ENCODE measurements at regions not wholly inside any gene's neighbourhood (a gene's known extent, or its start where the extent isn't known, plus 50 kb on each side); places are given as distances from the start of the nearest gene placed in this dataset.

DNA sequence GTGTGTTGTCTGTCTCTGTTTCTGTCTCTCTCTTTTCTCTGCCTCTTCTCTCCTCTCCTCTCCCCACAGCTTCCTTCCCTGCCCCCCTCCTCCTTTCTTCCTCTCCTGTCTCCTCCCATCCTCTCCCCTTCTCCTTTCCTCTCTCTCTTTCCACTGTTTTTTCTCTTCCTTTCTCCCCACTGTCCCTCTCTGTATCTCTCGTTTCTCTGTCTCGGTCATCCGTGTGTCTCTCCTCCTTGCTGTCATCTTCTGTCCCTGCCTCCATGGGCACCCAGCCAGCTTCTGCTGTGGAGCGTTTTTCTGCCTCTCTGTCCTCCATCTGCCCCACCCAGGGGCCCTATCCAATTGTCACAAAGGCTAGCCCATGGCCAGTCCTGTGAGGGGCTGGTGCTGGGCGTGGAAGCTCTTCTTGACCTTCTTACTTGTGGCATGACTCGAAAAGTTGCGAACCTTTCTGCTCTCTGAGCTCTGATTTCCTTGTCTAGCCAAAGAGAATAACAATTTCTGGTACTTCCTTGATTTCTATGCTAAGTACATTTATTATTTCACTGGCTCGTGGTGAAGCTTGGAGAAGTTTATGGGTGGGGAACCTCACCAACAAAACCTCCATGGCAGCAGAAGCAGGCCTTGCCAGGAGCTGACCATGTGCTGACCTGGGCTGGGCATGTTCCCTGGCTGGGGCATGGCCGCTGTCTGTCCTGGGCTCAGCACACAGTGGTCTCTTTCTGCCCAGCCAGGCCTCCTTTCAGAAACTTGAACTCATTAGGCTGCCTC is 69.3 kb downstream of the CEBPB start:
- DNase-seq: no peak

DNA sequence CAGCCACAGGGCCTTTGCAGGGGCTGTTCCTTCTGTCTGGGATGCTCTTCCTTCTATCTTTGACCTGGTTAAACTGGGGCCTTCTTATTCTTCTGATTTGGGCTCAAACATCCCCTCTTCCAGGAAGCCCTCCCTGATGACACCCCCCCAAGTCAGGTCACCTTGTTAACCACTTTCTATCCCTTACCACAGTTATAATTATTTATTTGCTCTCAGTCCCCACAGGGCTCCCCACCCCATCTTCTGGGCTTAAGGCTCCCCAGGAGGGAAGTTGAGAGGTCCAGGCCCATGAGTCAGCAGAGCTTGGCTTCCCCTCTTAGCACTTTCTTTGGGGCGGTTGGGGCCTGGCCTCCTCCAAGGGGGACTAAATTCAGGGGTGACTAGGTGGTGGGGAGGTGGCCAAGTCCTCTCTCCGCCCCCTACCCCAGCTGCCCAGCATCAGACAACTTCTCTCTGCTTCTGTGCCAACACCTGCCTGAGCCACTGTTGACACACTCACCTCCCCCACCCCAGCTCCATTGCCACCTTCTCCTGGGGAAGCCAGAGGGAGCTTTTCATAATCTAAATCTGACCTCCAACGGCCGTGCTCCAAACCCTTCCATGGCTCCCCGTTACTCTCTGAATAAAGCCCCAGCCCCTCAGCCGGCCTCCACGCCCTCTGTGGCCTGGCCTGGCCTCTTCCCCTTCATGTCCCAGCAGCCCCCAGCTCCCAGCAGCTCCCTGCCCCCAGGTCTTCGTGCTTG is 70.0 kb downstream of the CEBPB start:
- no peak for DNase-seq

- DNase-seq: no peak
These were observed 71.0 kb downstream of the CEBPB start for GRCh38 chr20:50261471-50262212.

DNA sequence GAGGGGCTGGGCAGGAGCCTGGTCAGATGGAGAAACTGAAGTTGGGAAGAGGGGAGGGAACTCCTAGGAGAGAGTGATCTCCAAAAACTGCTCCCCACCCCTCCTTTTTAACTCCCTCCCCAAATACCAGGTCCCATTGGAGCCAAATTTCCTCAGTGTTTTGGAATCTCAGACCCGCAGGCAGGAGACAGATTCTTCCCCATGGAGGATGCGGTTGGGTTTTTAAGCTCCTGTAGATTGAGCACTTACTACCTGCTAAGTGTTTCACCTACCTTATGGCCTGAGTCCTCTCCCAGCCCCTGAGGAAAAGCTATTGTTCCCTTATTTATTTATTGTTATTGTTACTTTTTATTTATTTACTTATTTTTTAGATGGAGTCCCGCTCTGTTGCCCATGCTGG is 73.2 kb downstream of the CEBPB start:
- DNase-seq: no peak

GRCh38 chr20:50264534-50265145 is 74.0 kb downstream of the CEBPB start:
- DNase-seq: no peak

DNA sequence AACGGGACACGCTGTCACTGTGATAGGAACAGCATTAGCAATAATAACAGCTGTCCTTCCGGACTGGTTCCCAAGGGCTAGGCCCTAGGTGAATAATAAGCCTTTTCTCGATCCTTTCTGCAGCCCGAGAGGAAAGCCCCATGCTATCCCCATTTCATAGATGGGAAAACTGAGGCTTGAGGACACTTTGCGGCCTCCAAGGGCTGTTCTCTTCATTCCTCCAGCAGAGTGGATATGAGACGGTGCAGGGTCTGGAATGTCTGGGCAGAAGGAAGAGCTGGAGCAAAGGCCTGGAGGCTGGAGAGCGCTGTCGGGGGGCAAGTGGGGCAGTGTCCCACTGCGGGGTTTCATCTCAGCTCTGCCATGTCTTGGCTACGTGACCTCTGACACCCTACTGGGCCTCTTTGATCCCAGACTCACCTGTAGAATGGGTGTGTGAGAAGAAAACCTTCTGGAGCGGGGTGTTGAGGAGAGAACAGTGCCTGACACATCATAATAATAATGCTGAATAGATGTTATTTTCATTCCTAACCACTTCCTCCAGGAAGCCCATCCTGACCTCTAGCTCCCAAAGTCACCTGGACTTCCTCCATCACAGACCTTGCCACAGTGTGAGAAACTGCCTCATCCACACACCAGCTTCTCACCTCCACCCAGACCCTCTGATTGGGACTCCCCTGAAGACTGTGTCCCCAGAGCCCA is 74.8 kb downstream of the CEBPB start:
- DNase-seq: no peak

DNA sequence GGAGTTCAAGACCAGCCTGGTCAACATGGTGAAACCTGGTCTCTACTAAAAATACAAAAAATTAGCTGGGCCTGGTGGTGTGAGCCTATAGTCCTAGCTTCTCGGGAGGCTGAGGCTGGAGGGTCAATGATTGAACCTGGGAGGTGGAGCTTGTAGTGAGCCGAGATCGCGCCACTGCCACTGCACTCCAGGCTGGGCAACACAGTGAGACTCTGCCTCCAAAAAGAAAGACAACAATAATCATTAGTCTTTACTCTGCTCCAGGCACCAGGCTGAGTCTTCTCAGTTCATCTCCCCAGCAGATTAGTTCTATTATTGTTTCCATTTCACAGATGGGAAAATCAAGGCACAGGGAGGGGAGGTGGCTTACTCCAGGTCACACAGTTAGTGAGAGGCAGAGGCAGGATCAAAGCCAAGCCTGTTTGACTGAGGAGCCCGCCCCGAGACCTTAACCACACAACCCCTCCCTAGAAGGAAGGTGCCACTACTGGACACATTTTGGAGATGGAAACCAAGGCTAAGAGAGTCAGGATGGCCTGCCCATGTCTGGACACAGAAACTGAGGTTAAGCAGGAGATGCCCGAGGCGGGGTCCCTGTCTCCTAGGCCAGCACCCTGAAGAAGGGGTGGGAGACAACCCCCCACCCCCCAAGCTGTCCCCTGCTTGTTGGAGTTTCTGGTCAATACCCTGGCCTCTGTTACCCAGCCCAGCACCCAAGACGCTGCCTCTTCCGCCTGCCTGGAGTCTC is 75.8 kb downstream of the CEBPB start:
- no peak for DNase-seq

- no peak for DNase-seq
These were observed 76.6 kb downstream of the CEBPB start for GRCh38 chr20:50267041-50267865.

DNA sequence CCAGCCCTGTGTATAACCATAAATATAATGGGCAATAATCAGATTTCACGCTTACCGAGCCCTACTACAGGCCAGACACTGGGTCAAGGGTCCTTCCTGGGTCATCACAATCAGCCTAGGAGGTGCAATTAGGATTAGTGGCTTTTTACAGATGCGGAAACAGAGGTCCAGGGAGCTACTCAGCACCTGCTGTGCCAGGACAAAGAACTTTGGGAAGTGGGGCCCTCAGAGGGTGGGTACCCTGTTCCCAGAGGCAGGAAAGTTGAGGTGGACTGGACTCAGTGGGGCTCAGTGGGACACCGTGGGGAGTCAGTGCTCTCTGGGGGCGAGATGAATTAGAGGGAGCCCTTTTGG is 77.2 kb downstream of the CEBPB start:
- no peak for DNase-seq

GRCh38 chr20:50269091-50270033 is 78.7 kb downstream of the CEBPB start:
- DNase-seq: no peak

DNA sequence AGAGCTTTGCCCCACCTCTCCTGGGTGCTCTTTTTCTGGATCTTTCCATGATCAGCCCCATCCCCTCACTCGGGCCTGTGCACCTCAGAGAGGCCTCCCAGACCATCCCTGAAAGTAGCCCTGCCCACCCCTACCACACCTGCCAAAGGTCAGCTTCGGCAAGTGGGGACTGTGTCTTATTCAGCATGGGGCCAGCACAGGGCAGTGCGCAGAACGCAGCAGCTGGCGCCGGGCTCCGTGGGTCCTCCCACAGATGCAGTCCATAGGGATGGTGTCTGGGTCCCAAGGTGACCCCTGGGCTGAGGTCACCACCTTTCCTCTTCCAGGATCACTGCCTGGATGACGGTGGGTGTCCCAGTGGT is 79.4 kb downstream of the CEBPB start:
- DNase-seq: no peak

DNA sequence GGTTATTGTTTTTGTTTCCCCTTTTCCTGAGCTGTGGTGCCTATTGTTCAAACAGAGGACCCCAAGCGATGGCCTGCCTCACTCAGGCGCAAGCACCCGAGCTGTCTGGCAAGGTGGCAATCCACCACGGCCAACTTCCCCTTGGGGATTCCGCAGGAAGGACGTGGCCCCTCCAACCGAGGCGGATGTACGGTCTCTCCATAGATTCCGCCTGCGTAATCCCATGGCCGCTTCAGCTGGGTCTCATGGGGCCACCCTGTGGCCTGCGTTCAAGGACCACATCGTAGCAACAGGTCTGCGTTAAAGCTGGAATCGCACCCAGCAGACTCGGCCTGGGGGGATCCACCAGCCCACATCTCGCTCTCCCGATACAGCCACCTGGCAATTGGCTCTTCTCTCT is 79.9 kb downstream of the CEBPB start:
- DNase-seq: no peak

DNA sequence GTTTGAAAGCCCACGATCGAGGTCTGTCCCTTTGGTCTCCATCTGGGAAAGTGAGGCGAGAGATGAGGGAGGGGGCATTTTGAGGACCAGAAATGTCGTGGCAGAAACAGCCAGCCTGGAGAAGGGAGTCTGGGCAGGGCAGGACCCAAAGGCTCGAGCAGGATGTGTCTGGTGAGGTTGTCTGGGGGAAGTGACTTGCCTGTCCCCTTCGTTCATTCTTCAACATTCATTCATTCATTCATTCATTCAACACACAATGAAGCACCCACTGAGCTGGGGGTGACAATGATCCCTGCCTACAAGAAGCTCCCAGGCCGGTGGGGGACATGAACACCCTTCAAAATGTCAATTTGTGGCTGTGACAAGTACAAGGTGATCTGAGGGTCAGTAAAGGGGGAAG is 80.5 kb downstream of the CEBPB start:
- no peak for DNase-seq

- no peak for DNase-seq
These were observed 81.0 kb downstream of the CEBPB start for GRCh38 chr20:50271612-50272011.

GRCh38 chr20:50272030-50272723 is 81.5 kb downstream of the CEBPB start:
- no peak for DNase-seq

DNA sequence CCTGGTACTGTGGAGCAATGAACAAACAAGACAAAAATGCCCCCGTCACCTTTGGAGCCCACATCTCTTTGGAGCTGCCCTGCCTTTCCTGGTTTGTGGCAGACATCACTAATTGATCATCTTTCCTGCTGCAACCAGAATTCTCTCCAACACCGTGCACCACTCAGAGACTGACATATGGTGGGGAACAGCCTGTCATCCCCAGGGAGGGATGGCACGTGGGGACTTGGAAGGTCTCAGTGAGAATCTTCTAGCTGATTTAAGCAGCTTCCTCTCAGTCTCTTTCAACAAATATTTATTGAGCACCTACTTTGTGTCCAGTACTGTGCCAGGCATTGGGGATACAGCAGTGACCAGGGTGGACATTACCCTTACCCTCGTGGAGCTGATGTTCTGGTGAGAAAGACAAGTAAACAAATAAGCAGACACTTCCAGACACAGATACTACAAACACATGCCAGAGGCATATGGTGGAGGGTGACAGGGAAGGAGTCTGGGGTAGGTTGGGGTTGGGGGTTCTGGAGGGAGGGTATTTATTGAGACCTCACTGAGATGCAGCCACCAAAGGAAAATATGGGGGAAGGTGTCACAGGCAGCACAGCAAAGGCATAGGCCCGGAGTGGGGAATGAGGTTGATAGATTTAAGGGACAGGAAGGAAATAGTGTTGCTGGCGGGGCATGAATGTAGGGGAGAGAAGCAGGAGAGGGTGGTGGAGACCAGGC is 82.3 kb downstream of the CEBPB start:
- no peak for DNase-seq

GRCh38 chr20:50273601-50274491 is 83.2 kb downstream of the CEBPB start:
- DNase-seq: no peak

Measured in activated CD4-positive, CD25-positive, alpha-beta regulatory T cell treated with anti-CD3 and anti-CD28 coated beads, Interleukin-2, amount 50 U/mL, for 72 hours (primary cell).